HCT116 (cell line): ENCODE measurements at regions not wholly inside any gene's neighbourhood (a gene's known extent, or its start where the extent isn't known, plus 50 kb on each side); places are given as distances from the start of the nearest gene placed in this dataset.

Experiments used
- CTCF ChIP-seq, 3 experiments: fragments of 200-600 bp in 1 of 3; sonication (generic) in 1 of 3; IDR thresholded peaks in 2 of 3; conservative IDR thresholded peaks in 1 of 3; 2 replicates each; pipeline ENCODE4 v1.5.1; 2012 to 2017; ENCODE audit warnings: low read depth in 2 of 3, low read length in 2 of 3, antibody characterized with exemption in 1 of 3, borderline replicate concordance in 1 of 3, control low read depth in 1 of 3, mild to moderate bottlenecking in 1 of 3, mixed read lengths in 1 of 3, mixed run types in 1 of 3, moderate library complexity in 1 of 3; ENCODE audit not compliant: insufficient read depth in 1 of 3
- EZH2 ChIP-seq: fragments of 200-600 bp; sonication (generic); IDR thresholded peaks from 2 replicates; pipeline ENCODE4 v1.6.1; 2017; ENCODE audit warnings: antibody characterized with exemption, mixed run types
- MAX ChIP-seq: IDR thresholded peaks from 2 replicates; pipeline ENCODE4 v1.6.1; 2012
- POLR2A ChIP-seq: IDR thresholded peaks from 2 replicates; pipeline ENCODE4 v1.7.0; 2011; ENCODE audit warnings: borderline replicate concordance; ENCODE audit not compliant: insufficient read depth, insufficient read length; ENCODE audit errors: extremely low read depth

- TF ChIP-seq CTCF (IDR thresholded peaks at IDR 0.05 in 2 of 3, conservative IDR thresholded peaks at IDR 0.05 in 1 of 3; ENCODE audit: borderline replicate concordance in 1 of 3, insufficient read depth in 1 of 3, low read depth in 2 of 3, low read length in 2 of 3) (no peak), EZH2 (no peak), MAX (no peak), POLR2A (no peak)
Measured at GRCh38 chr5:107778647-107779046, 107.9 kb upstream of the EFNA5 start.
